Fibroblast of villous mesenchyme (primary cell): ENCODE measurements at regions not wholly inside any gene's neighbourhood (a gene's known extent, or its start where the extent isn't known, plus 50 kb on each side); places are given as distances from the start of the nearest gene placed in this dataset.

Source experiments
- DNase-seq: peaks from one replicate; pipeline ENCODE4 v3.0.0-alpha.2; 2010; ENCODE audit warnings: low read depth
- H3K4me3 ChIP-seq: 2 replicates; pipeline ENCODE4 v1.5.1; 2011; ENCODE audit warnings: low read depth, mild to moderate bottlenecking, low read length
- CTCF ChIP-seq: IDR thresholded peaks from 2 replicates; pipeline ENCODE4 v1.5.1; 2012; ENCODE audit warnings: low read depth, mild to moderate bottlenecking, low read length; ENCODE audit not compliant: insufficient read depth

- DNase-seq = no peak
- H3K4me3 ChIP-seq = no peak overlapping the region
- TF ChIP-seq CTCF = no peak
Measured at GRCh38 chr9:106600955-106601560, 261.9 kb upstream of the ZNF462 start.

DNA sequence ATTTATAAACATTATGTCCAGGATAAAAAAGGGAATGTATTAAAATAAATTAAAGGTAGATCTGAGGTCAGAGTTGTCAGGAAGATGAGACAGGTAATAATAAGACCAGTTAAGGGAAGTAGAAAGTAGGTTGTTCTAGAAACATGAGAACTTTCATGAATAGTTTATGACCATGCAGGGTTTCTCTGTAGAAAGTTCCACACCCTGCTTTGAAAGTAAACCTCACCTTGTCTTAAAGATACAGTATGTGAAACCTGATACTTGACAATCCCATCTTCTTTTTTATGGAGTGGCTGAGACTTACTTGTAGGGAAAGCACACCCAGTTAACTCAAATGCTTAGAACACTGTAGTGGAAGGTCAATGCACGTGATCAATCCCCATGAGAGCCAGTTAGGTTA lies 260.6 kb upstream of the ZNF462 start:
- no peak for TF ChIP-seq CTCF
- no peak for DNase-seq
- H3K4me3 ChIP-seq = no peak overlapping the region

GRCh38 chr9:106613250-106613737 lies 249.7 kb upstream of the ZNF462 start:
- TF ChIP-seq CTCF = no peak
- DNase-seq = no peak
- H3K4me3 ChIP-seq = no peak overlapping the region

GRCh38 chr9:106615118-106615889 lies 247.7 kb upstream of the ZNF462 start:
- no peak for DNase-seq
- TF ChIP-seq CTCF = no peak
- H3K4me3 ChIP-seq = no peak overlapping the region

- no peak overlapping the region for H3K4me3 ChIP-seq
- no peak for DNase-seq
- no peak for TF ChIP-seq CTCF
Measured at GRCh38 chr9:106616026-106616425, 246.9 kb upstream of the ZNF462 start.

DNA sequence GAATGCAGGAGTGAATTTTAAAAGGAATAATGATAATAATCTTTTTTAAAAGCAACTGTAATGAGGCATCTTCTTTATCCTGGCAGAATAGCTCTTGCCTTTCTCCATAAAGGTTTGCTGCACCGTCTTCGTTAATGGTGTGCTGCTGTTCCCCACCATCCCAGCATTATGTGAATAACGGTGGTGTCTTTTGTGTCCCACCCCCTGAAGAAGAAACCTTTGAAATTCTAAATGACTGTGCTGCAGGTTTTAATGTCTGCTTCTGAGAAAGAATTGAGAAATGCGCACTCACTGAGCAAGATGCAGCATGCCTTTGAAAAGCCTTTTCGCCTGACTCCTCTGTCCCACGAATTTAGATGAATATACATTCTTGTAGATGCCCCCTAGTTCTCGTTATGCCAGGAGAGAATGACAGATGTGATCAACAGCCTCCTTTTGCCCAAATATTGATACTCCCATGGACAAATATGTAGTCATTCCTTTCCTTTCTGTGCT lies 246.1 kb upstream of the ZNF462 start:
- DNase-seq = no peak
- H3K4me3 ChIP-seq = no peak overlapping the region
- TF ChIP-seq CTCF = no peak
